DOHH2 (cell line): ENCODE measurements at regions not wholly inside any gene's neighbourhood (a gene's known extent, or its start where the extent isn't known, plus 50 kb on each side); places are given as distances from the start of the nearest gene placed in this dataset.

Source experiments
- EZH2phosphoT487 ChIP-seq: fragments of 200-600 bp; sonication (generic); IDR thresholded peaks from 2 replicates; pipeline ENCODE4 v1.6.1; 2017; ENCODE audit warnings: borderline replicate concordance, mild to moderate bottlenecking, antibody characterized with exemption, low read length, moderate library complexity, mixed read lengths
- TF ChIP-seq, protein P1 (sequence below): fragments of 200-600 bp; sonication (generic); IDR thresholded peaks from one replicate; pipeline ENCODE4 v1.5.1; 2014; ENCODE audit warnings: antibody characterized with exemption, mild to moderate bottlenecking, low read depth, low read length; ENCODE audit not compliant: poor library complexity, severe bottlenecking

DNA sequence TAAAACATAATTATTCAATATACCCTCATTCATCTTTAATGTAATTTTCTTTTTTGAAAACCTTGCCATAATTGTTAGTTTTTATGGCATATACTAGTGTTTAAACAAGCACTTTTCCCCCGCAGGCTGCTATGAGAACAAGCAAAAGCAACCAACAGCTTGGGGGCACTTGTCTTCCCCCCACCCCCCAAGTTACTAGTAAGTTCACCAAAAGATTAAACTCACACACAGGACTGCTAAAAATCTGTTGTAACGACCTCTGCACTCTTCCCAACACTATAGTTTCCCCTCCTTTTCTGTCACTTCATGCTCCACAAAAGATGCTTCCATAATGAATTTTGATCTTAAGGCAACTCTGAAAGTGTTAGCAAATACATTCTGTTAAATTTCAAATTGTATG lies 474.9 kb upstream of the SOX5 start:
- TF ChIP-seq, protein P1, sequence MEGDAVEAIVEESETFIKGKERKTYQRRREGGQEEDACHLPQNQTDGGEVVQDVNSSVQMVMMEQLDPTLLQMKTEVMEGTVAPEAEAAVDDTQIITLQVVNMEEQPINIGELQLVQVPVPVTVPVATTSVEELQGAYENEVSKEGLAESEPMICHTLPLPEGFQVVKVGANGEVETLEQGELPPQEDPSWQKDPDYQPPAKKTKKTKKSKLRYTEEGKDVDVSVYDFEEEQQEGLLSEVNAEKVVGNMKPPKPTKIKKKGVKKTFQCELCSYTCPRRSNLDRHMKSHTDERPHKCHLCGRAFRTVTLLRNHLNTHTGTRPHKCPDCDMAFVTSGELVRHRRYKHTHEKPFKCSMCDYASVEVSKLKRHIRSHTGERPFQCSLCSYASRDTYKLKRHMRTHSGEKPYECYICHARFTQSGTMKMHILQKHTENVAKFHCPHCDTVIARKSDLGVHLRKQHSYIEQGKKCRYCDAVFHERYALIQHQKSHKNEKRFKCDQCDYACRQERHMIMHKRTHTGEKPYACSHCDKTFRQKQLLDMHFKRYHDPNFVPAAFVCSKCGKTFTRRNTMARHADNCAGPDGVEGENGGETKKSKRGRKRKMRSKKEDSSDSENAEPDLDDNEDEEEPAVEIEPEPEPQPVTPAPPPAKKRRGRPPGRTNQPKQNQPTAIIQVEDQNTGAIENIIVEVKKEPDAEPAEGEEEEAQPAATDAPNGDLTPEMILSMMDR, result no peak
- no peak for TF ChIP-seq EZH2phosphoT487
